Psoas muscle (tissue), 7 donors: ENCODE measurements at regions not wholly inside any gene's neighbourhood (a gene's known extent, or its start where the extent isn't known, plus 50 kb on each side); places are given as distances from the start of the nearest gene placed in this dataset.

Experiments used
- ATAC-seq, 4 donors: fragments of 200-7000 bp; cut with Tn5 transposase; one replicate each; pipeline ENCODE4 v1.9.1; 2020; ENCODE audit warnings: moderate library complexity in 3 of 4, mild to moderate bottlenecking in 2 of 4
- DNase-seq, 2 donors: peaks; one replicate each; pipeline ENCODE4 v3.0.0-alpha.2; 2020
- H3K27ac ChIP-seq: fragments of 200-600 bp; one replicate; pipeline ENCODE4 v1.8.0; 2022
- H3K27me3 ChIP-seq, 3 donors: fragments of 200-600 bp in 1 of 3; one replicate each; pipeline versions ENCODE4 v1.6.1 to v1.8.0; 2013 to 2022; ENCODE audit warnings: low read length in 2 of 3, mild to moderate bottlenecking in 2 of 3, moderate library complexity in 1 of 3; ENCODE audit not compliant: insufficient read depth in 3 of 3
- H3K36me3 ChIP-seq, 2 donors: fragments of 200-600 bp in 1 of 2; one replicate each; pipeline versions ENCODE4 v1.6.1 to v1.8.0; 2013 to 2022; ENCODE audit warnings: low read depth in 1 of 2, mild to moderate bottlenecking in 1 of 2, moderate library complexity in 1 of 2; ENCODE audit not compliant: insufficient read depth in 1 of 2
- H3K4me1 ChIP-seq: fragments of 200-600 bp; one replicate; pipeline ENCODE4 v1.8.0; 2022
- H3K4me3 ChIP-seq: fragments of 200-600 bp; one replicate; pipeline ENCODE4 v1.8.0; 2022; ENCODE audit warnings: mild to moderate bottlenecking
- H3K9me3 ChIP-seq: fragments of 200-600 bp; one replicate; pipeline ENCODE4 v1.8.0; 2022
- WGBS, 3 donors: extraction: QIAGEN DNeasy Blood & Tissue Kit; methylation state at CpG; one replicate each; pipeline versions ENCODE4 v1.1.6 to v1.1.7; 2013; 5-methylcytosine and 5-hydroxymethylcytosine counted together
- intact Hi-C, 2 donors: fragments of 100-400 bp; cut with DNase I; formaldehyde crosslinking; loops; one replicate each; pipeline versions ENCODE4 v1.11.0 to v1.14.2; 2022
- TF ChIP-seq, protein P1 (sequence below): fragments of 200-600 bp; IDR thresholded peaks from one replicate; pipeline ENCODE4 v1.8.0; 2022; ENCODE audit warnings: antibody characterized with exemption
- donor health status: healthy with polysubstance abuse.
- donor health status: DM: no; HTN: no; CAD: no; lungs with moderate emphysema.
- donor health status: Bipolar disorder and iron deficiency.
- donor health status: healthy.
- donor health status: DM: yes; HTN: yes; CAD: no.
- donor health status: DM: no; HTN: no; CAD: no.
- donor health status: DM: yes; HTN: yes; CAD: no.

- H3K36me3 ChIP-seq = no peaks in the 10 kb centered on the region
Observed at GRCh38 chr1:147852706-147853225, 49.8 kb upstream of the GJA8 start.

More at GRCh38 chr1:147852706-147853225, 49.8 kb upstream of the GJA8 start:
- TF ChIP-seq, protein P1, sequence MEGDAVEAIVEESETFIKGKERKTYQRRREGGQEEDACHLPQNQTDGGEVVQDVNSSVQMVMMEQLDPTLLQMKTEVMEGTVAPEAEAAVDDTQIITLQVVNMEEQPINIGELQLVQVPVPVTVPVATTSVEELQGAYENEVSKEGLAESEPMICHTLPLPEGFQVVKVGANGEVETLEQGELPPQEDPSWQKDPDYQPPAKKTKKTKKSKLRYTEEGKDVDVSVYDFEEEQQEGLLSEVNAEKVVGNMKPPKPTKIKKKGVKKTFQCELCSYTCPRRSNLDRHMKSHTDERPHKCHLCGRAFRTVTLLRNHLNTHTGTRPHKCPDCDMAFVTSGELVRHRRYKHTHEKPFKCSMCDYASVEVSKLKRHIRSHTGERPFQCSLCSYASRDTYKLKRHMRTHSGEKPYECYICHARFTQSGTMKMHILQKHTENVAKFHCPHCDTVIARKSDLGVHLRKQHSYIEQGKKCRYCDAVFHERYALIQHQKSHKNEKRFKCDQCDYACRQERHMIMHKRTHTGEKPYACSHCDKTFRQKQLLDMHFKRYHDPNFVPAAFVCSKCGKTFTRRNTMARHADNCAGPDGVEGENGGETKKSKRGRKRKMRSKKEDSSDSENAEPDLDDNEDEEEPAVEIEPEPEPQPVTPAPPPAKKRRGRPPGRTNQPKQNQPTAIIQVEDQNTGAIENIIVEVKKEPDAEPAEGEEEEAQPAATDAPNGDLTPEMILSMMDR = no peak
- ATAC-seq (no peak), DNase-seq (no peak)
- Histone ChIP-seq H3K27ac (no peak overlapping the region), H3K9me3 (no peaks in the 10 kb centered on the region), H3K27me3 (no peaks in the 10 kb centered on the region), H3K4me1 (no peaks in the 10 kb centered on the region), H3K4me3 (no peak overlapping the region)
- intact Hi-C loops = no loop called here
- 84 to 90% (median 85%) methylated on average over 1 of the region's 1 CpG for WGBS, 3 donors
